ENCODE measurements at regions not wholly inside any gene's neighbourhood (a gene's known extent, or its start where the extent isn't known, plus 50 kb on each side); places are given as distances from the start of the nearest gene placed in this dataset.

GRCh38 chr12:115823635-115824034, 453.9 kb downstream of the MED13L start:
- H3F3A ChIP-seq (replicated peaks; ENCODE audit: insufficient read depth): no peaks in the 10 kb centered on the region
- H3K27me3 ChIP-seq (ENCODE audit: insufficient read depth): no peaks in the 10 kb centered on the region
- 19% methylated on average over 5 of the region's 5 CpGs for WGBS (ENCODE audit: low lambda C conversion rate)
- CTCF ChIA-PET: no interaction called here
- TF ChIP-seq RXRA (IDR thresholded peaks at IDR 0.05; ENCODE audit: borderline replicate concordance, low read depth): no peak
- no peak for TF ChIP-seq TAF1 (IDR thresholded peaks at IDR 0.05; ENCODE audit: borderline replicate concordance, low read depth, low read length)
- no peak for TF ChIP-seq FOSL2 (IDR thresholded peaks at IDR 0.05; ENCODE audit: borderline replicate concordance, low read depth)
- no peak for TF ChIP-seq MAX (IDR thresholded peaks at IDR 0.05; ENCODE audit: low read depth)
- TF ChIP-seq PBX3 (IDR thresholded peaks at IDR 0.05): no peak
- no peak for TF ChIP-seq REST (IDR thresholded peaks at IDR 0.05; ENCODE audit: low read depth, low read length)
- no peak for TF ChIP-seq TCF12 (IDR thresholded peaks at IDR 0.05)
- TF ChIP-seq FOXJ3 (CRISPR knock-in tag; IDR thresholded peaks at IDR 0.05): no peak
- no peak overlapping the region for H3K27ac ChIP-seq (ENCODE audit: low read depth in 2 of 2, low read length in 1 of 2)
- no peaks in the 10 kb centered on the region for H3K9me3 ChIP-seq
- H3K4me2 ChIP-seq: no peak overlapping the region
- DNase-seq: no peak
- POLR2A ChIA-PET: no interaction called here
- H3K4me1 ChIP-seq (ENCODE audit: control insufficient read depth in 1 of 2, insufficient read depth in 2 of 2, low read depth in 1 of 2, low read length in 1 of 2): no peaks in the 10 kb centered on the region
- H3K36me3 ChIP-seq (replicated peaks in 1 of 2; ENCODE audit: control insufficient read depth in 1 of 2, insufficient read depth in 2 of 2, low read length in 1 of 2): no peaks in the 10 kb centered on the region
- no peaks in the 10 kb centered on the region for H3K9me2 ChIP-seq
- no peaks in the 10 kb centered on the region for H4K20me1 ChIP-seq (ENCODE audit: insufficient read depth)
- H2AFZ ChIP-seq (ENCODE audit: low read depth): no peak overlapping the region
- no peak overlapping the region for H3K9ac ChIP-seq
- no peaks in the 10 kb centered on the region for H3K79me2 ChIP-seq (ENCODE audit: insufficient read depth)
- no peak overlapping the region for H3K4me3 ChIP-seq (ENCODE audit: low read depth in 2 of 2, low read length in 1 of 2)

- Histone ChIP-seq H3K79me2 (ENCODE audit: insufficient read depth) (no peaks in the 10 kb centered on the region), H3K4me2 (no peak overlapping the region), H3K4me3 (ENCODE audit: low read depth in 2 of 2, low read length in 1 of 2) (no peak overlapping the region), H3F3A (replicated peaks; ENCODE audit: insufficient read depth) (no peaks in the 10 kb centered on the region), H3K36me3 (replicated peaks in 1 of 2; ENCODE audit: control insufficient read depth in 1 of 2, insufficient read depth in 2 of 2, low read length in 1 of 2) (no peaks in the 10 kb centered on the region), H3K9me3 (no peaks in the 10 kb centered on the region), H3K9ac (no peak overlapping the region), H3K27ac (ENCODE audit: low read depth in 2 of 2, low read length in 1 of 2) (no peak overlapping the region), H4K20me1 (ENCODE audit: insufficient read depth) (no peaks in the 10 kb centered on the region), H3K27me3 (ENCODE audit: insufficient read depth) (no peaks in the 10 kb centered on the region), H2AFZ (ENCODE audit: low read depth) (no peak overlapping the region), H3K9me2 (no peaks in the 10 kb centered on the region), H3K4me1 (ENCODE audit: control insufficient read depth in 1 of 2, insufficient read depth in 2 of 2, low read depth in 1 of 2, low read length in 1 of 2) (no peaks in the 10 kb centered on the region)
- POLR2A ChIA-PET: no interaction called here
- 28% methylated on average over 3 of the region's 3 CpGs for WGBS (ENCODE audit: low lambda C conversion rate)
- CTCF ChIA-PET: interaction anchor here (1.3 kb wide), 1 partner anchor 10 kb away, joined by 3 read pairs; no protein-coding TSS in a partner anchor
- no peak for DNase-seq
- TF ChIP-seq NRF1 (IDR thresholded peaks at IDR 0.05; ENCODE audit: low read depth, low read length) (no peak), REST (IDR thresholded peaks at IDR 0.05; ENCODE audit: low read depth, low read length) (no peak), RCOR1 (IDR thresholded peaks at IDR 0.05; ENCODE audit: low read length) (no peak), SMC3 (IDR thresholded peaks at IDR 0.05; ENCODE audit: low read depth, low read length) (no peak), MXI1 (IDR thresholded peaks at IDR 0.05; ENCODE audit: low read depth, low read length) (no peak), GABPA (IDR thresholded peaks at IDR 0.05; ENCODE audit: low read depth) (no peak), PBX3 (IDR thresholded peaks at IDR 0.05) (no peak), CTCF (IDR thresholded peaks at IDR 0.05) (no peak), SIN3A (IDR thresholded peaks at IDR 0.05; ENCODE audit: borderline replicate concordance, low read depth, low read length) (no peak), JUND (IDR thresholded peaks at IDR 0.05) (no peak)
Measured at GRCh38 chr12:115820656-115821055, 456.8 kb downstream of the MED13L start.

Data from SK-N-SH (cell line).